Fibroblast of villous mesenchyme (primary cell): ENCODE measurements at regions not wholly inside any gene's neighbourhood (a gene's known extent, or its start where the extent isn't known, plus 50 kb on each side); places are given as distances from the start of the nearest gene placed in this dataset.

Experiments
- DNase-seq: peaks from one replicate; pipeline ENCODE4 v3.0.0-alpha.2; 2010; ENCODE audit warnings: low read depth
- H3K4me3 ChIP-seq: 2 replicates; pipeline ENCODE4 v1.5.1; 2011; ENCODE audit warnings: low read depth, mild to moderate bottlenecking, low read length
- CTCF ChIP-seq: IDR thresholded peaks from 2 replicates; pipeline ENCODE4 v1.5.1; 2012; ENCODE audit warnings: low read depth, mild to moderate bottlenecking, low read length; ENCODE audit not compliant: insufficient read depth

- no peak for TF ChIP-seq CTCF
- no peak overlapping the region for H3K4me3 ChIP-seq
- DNase-seq: no peak
Measured at GRCh38 chr11:91840640-91841240, 383.9 kb upstream of the FAT3 start.

GRCh38 chr11:91837411-91838330 is 386.9 kb upstream of the FAT3 start:
- no peak for TF ChIP-seq CTCF
- no peak overlapping the region for H3K4me3 ChIP-seq
- DNase-seq: no peak

- no peak overlapping the region for H3K4me3 ChIP-seq
- no peak for TF ChIP-seq CTCF
- DNase-seq: no peak
Measured at GRCh38 chr11:91835051-91835560, 389.5 kb upstream of the FAT3 start.

- H3K4me3 ChIP-seq: no peak overlapping the region
- no peak for TF ChIP-seq CTCF
- DNase-seq: no peak
Measured at GRCh38 chr11:91828901-91829300, 395.7 kb upstream of the FAT3 start.

GRCh38 chr11:91825777-91826176 is 398.8 kb upstream of the FAT3 start:
- H3K4me3 ChIP-seq: no peak overlapping the region
- no peak for TF ChIP-seq CTCF
- no peak for DNase-seq

- TF ChIP-seq CTCF: no peak
- DNase-seq: no peak
- no peak overlapping the region for H3K4me3 ChIP-seq
Measured at GRCh38 chr11:91823252-91823830, 401.3 kb upstream of the FAT3 start.
